ENCODE measurements at regions not wholly inside any gene's neighbourhood (a gene's known extent, or its start where the extent isn't known, plus 50 kb on each side); places are given as distances from the start of the nearest gene placed in this dataset.

GRCh38 chr2:220847006-220847405 is 725.1 kb downstream of the EPHA4 start:
- Histone ChIP-seq H3K4me1 (ENCODE audit: control insufficient read depth, insufficient read depth, low read length) (no peaks in the 10 kb centered on the region), H3K27ac (ENCODE audit: low read length) (no peak overlapping the region), H3K4me3 (ENCODE audit: low read length) (no peak overlapping the region), H3K36me3 (ENCODE audit: control insufficient read depth, insufficient read depth, low read length) (no peaks in the 10 kb centered on the region), H3K9me3 (replicated peaks; ENCODE audit: control insufficient read depth, low read depth, low read length) (no peaks in the 10 kb centered on the region), H3K27me3 (ENCODE audit: control insufficient read depth, insufficient read depth, low read length) (no peaks in the 10 kb centered on the region)
- peak; percentile 22 for DNase-seq
- no CpG with 5 or more reads among the region's 3 CpGs for WGBS (ENCODE audit: insufficient coverage)

- Histone ChIP-seq H3K36me3 (ENCODE audit: control insufficient read depth, insufficient read depth, low read length) (no peaks in the 10 kb centered on the region), H3K27me3 (ENCODE audit: control insufficient read depth, insufficient read depth, low read length) (no peaks in the 10 kb centered on the region), H3K9me3 (replicated peaks; ENCODE audit: control insufficient read depth, low read depth, low read length) (no peaks in the 10 kb centered on the region), H3K4me1 (ENCODE audit: control insufficient read depth, insufficient read depth, low read length) (no peaks in the 10 kb centered on the region), H3K4me3 (ENCODE audit: low read length) (no peak overlapping the region), H3K27ac (ENCODE audit: low read length) (no peak overlapping the region)
- no CpG with 5 or more reads among the region's 4 CpGs for WGBS (ENCODE audit: insufficient coverage)
- peak; percentile 35 for DNase-seq
Measured at GRCh38 chr2:220847589-220847988, 724.5 kb downstream of the EPHA4 start.

GRCh38 chr2:220849433-220849832 is 722.7 kb downstream of the EPHA4 start:
- H3K27ac ChIP-seq (ENCODE audit: low read length), result no peak overlapping the region
- no peaks in the 10 kb centered on the region for H3K36me3 ChIP-seq (ENCODE audit: control insufficient read depth, insufficient read depth, low read length)
- no peaks in the 10 kb centered on the region for H3K4me1 ChIP-seq (ENCODE audit: control insufficient read depth, insufficient read depth, low read length)
- H3K9me3 ChIP-seq (replicated peaks; ENCODE audit: control insufficient read depth, low read depth, low read length), result no peaks in the 10 kb centered on the region
- no peak overlapping the region for H3K4me3 ChIP-seq (ENCODE audit: low read length)
- WGBS (ENCODE audit: insufficient coverage), result no CpG with 5 or more reads among the region's 5 CpGs
- DNase-seq, result no peak
- no peaks in the 10 kb centered on the region for H3K27me3 ChIP-seq (ENCODE audit: control insufficient read depth, insufficient read depth, low read length)

GRCh38 chr2:220850116-220850515 is 722.0 kb downstream of the EPHA4 start:
- WGBS (ENCODE audit: insufficient coverage), result 100% methylated on average over 2 of the region's 3 CpGs
- no peaks in the 10 kb centered on the region for H3K9me3 ChIP-seq (replicated peaks; ENCODE audit: control insufficient read depth, low read depth, low read length)
- no peak overlapping the region for H3K4me3 ChIP-seq (ENCODE audit: low read length)
- no peaks in the 10 kb centered on the region for H3K36me3 ChIP-seq (ENCODE audit: control insufficient read depth, insufficient read depth, low read length)
- H3K4me1 ChIP-seq (ENCODE audit: control insufficient read depth, insufficient read depth, low read length), result no peaks in the 10 kb centered on the region
- DNase-seq, result no peak
- no peak overlapping the region for H3K27ac ChIP-seq (ENCODE audit: low read length)
- H3K27me3 ChIP-seq (ENCODE audit: control insufficient read depth, insufficient read depth, low read length), result no peaks in the 10 kb centered on the region

GRCh38 chr2:220855296-220855695 is 716.8 kb downstream of the EPHA4 start:
- H3K4me1 ChIP-seq (ENCODE audit: control insufficient read depth, insufficient read depth, low read length), result no peaks in the 10 kb centered on the region
- H3K36me3 ChIP-seq (ENCODE audit: control insufficient read depth, insufficient read depth, low read length), result no peaks in the 10 kb centered on the region
- no peaks in the 10 kb centered on the region for H3K9me3 ChIP-seq (replicated peaks; ENCODE audit: control insufficient read depth, low read depth, low read length)
- no peak overlapping the region for H3K27ac ChIP-seq (ENCODE audit: low read length)
- peak; percentile 66 for DNase-seq
- no CpG with 5 or more reads among the region's 2 CpGs for WGBS (ENCODE audit: insufficient coverage)
- no peaks in the 10 kb centered on the region for H3K27me3 ChIP-seq (ENCODE audit: control insufficient read depth, insufficient read depth, low read length)
- no peak overlapping the region for H3K4me3 ChIP-seq (ENCODE audit: low read length)

GRCh38 chr2:220856486-220856885 is 715.6 kb downstream of the EPHA4 start:
- WGBS (ENCODE audit: insufficient coverage), result no CpG with 5 or more reads among the region's 2 CpGs
- Histone ChIP-seq H3K36me3 (ENCODE audit: control insufficient read depth, insufficient read depth, low read length) (no peaks in the 10 kb centered on the region), H3K9me3 (replicated peaks; ENCODE audit: control insufficient read depth, low read depth, low read length) (no peaks in the 10 kb centered on the region), H3K27ac (ENCODE audit: low read length) (no peak overlapping the region), H3K4me1 (ENCODE audit: control insufficient read depth, insufficient read depth, low read length) (no peaks in the 10 kb centered on the region), H3K27me3 (ENCODE audit: control insufficient read depth, insufficient read depth, low read length) (no peaks in the 10 kb centered on the region), H3K4me3 (ENCODE audit: low read length) (no peak overlapping the region)
- no peak for DNase-seq

GRCh38 chr2:220857368-220857767 is 714.7 kb downstream of the EPHA4 start:
- H3K4me1 ChIP-seq (ENCODE audit: control insufficient read depth, insufficient read depth, low read length), result no peaks in the 10 kb centered on the region
- no peaks in the 10 kb centered on the region for H3K27me3 ChIP-seq (ENCODE audit: control insufficient read depth, insufficient read depth, low read length)
- no peak for DNase-seq
- no peak overlapping the region for H3K27ac ChIP-seq (ENCODE audit: low read length)
- no peaks in the 10 kb centered on the region for H3K36me3 ChIP-seq (ENCODE audit: control insufficient read depth, insufficient read depth, low read length)
- H3K4me3 ChIP-seq (ENCODE audit: low read length), result no peak overlapping the region
- H3K9me3 ChIP-seq (replicated peaks; ENCODE audit: control insufficient read depth, low read depth, low read length), result no peaks in the 10 kb centered on the region
- no CpG with 5 or more reads among the region's 1 CpG for WGBS (ENCODE audit: insufficient coverage)

GRCh38 chr2:220858101-220858500 is 714.0 kb downstream of the EPHA4 start:
- Histone ChIP-seq H3K27ac (ENCODE audit: low read length) (no peak overlapping the region), H3K36me3 (ENCODE audit: control insufficient read depth, insufficient read depth, low read length) (no peaks in the 10 kb centered on the region), H3K9me3 (replicated peaks; ENCODE audit: control insufficient read depth, low read depth, low read length) (no peaks in the 10 kb centered on the region), H3K4me3 (ENCODE audit: low read length) (no peak overlapping the region), H3K4me1 (ENCODE audit: control insufficient read depth, insufficient read depth, low read length) (no peaks in the 10 kb centered on the region), H3K27me3 (ENCODE audit: control insufficient read depth, insufficient read depth, low read length) (no peaks in the 10 kb centered on the region)
- WGBS (ENCODE audit: insufficient coverage), result no CpG with 5 or more reads among the region's 2 CpGs
- no peak for DNase-seq

- H3K4me1 ChIP-seq (ENCODE audit: control insufficient read depth, insufficient read depth, low read length), result no peaks in the 10 kb centered on the region
- no peak overlapping the region for H3K4me3 ChIP-seq (ENCODE audit: low read length)
- 90% methylated on average over 2 of the region's 6 CpGs for WGBS (ENCODE audit: insufficient coverage)
- H3K36me3 ChIP-seq (ENCODE audit: control insufficient read depth, insufficient read depth, low read length), result no peaks in the 10 kb centered on the region
- no peak for DNase-seq
- no peak overlapping the region for H3K27ac ChIP-seq (ENCODE audit: low read length)
- no peaks in the 10 kb centered on the region for H3K27me3 ChIP-seq (ENCODE audit: control insufficient read depth, insufficient read depth, low read length)
- no peaks in the 10 kb centered on the region for H3K9me3 ChIP-seq (replicated peaks; ENCODE audit: control insufficient read depth, low read depth, low read length)
Measured at GRCh38 chr2:220871909-220872308, 700.2 kb downstream of the EPHA4 start.

- no peaks in the 10 kb centered on the region for H3K4me1 ChIP-seq (ENCODE audit: control insufficient read depth, insufficient read depth, low read length)
- H3K4me3 ChIP-seq (ENCODE audit: low read length), result no peak overlapping the region
- WGBS (ENCODE audit: insufficient coverage), result 50% methylated on average over 1 of the region's 3 CpGs
- no peaks in the 10 kb centered on the region for H3K9me3 ChIP-seq (replicated peaks; ENCODE audit: control insufficient read depth, low read depth, low read length)
- no peak for DNase-seq
- no peaks in the 10 kb centered on the region for H3K27me3 ChIP-seq (ENCODE audit: control insufficient read depth, insufficient read depth, low read length)
- H3K36me3 ChIP-seq (ENCODE audit: control insufficient read depth, insufficient read depth, low read length), result no peaks in the 10 kb centered on the region
- H3K27ac ChIP-seq (ENCODE audit: low read length), result no peak overlapping the region
Measured at GRCh38 chr2:220876080-220876824, 695.9 kb downstream of the EPHA4 start.

GRCh38 chr2:220877491-220877890 is 694.6 kb downstream of the EPHA4 start:
- no CpG with 5 or more reads among the region's 2 CpGs for WGBS (ENCODE audit: insufficient coverage)
- H3K4me3 ChIP-seq (ENCODE audit: low read length), result no peak overlapping the region
- H3K36me3 ChIP-seq (ENCODE audit: control insufficient read depth, insufficient read depth, low read length), result no peaks in the 10 kb centered on the region
- no peaks in the 10 kb centered on the region for H3K4me1 ChIP-seq (ENCODE audit: control insufficient read depth, insufficient read depth, low read length)
- no peaks in the 10 kb centered on the region for H3K27me3 ChIP-seq (ENCODE audit: control insufficient read depth, insufficient read depth, low read length)
- no peak overlapping the region for H3K27ac ChIP-seq (ENCODE audit: low read length)
- no peak for DNase-seq
- H3K9me3 ChIP-seq (replicated peaks; ENCODE audit: control insufficient read depth, low read depth, low read length), result no peaks in the 10 kb centered on the region

Measured in muscle of leg (tissue), 3 donors.